Stimulated activated CD4-positive, alpha-beta T cell treated with anti-CD3 and anti-CD28 coated beads, Interleukin-1b, Interleukin-23, amount 100 ng/mL, for 4 hours (primary cell): ENCODE measurements at regions not wholly inside any gene's neighbourhood (a gene's known extent, or its start where the extent isn't known, plus 50 kb on each side); places are given as distances from the start of the nearest gene placed in this dataset.

Experiments used
- DNase-seq, 2 donors: peaks; one replicate each; pipeline ENCODE4 v3.0.0-alpha.2; 2020; ENCODE audit warnings: low read depth in 2 of 2

DNA sequence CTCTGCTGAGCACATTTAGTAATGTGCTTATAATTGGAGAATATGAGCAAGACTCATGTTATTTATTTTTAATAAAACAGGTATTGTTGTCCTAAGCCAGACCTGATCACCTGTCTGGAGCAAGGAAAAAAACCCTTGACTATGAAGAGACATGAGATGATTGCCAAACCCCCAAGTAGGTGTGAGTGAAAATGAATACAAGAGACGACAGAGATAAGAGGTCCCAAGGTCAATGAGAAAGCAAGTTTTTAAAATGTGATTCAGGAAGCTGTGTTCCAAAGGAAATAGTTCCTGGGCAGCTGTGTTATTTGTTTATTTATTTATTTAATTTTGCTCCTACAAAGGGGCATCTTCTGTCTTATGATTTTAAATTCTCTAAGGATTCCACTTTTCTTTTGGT lies 83.1 kb downstream of the ZNF486 start:
- DNase-seq = no peak
